ENCODE measurements at regions not wholly inside any gene's neighbourhood (a gene's known extent, or its start where the extent isn't known, plus 50 kb on each side); places are given as distances from the start of the nearest gene placed in this dataset.

GRCh38 chr21:28607545-28607944 lies 385.1 kb downstream of the LTN1 start:
- DNase-seq (ENCODE audit: insufficient read length, low spot score) (no peak), FAIRE-seq (no peak)
- TF ChIP-seq, protein P1, sequence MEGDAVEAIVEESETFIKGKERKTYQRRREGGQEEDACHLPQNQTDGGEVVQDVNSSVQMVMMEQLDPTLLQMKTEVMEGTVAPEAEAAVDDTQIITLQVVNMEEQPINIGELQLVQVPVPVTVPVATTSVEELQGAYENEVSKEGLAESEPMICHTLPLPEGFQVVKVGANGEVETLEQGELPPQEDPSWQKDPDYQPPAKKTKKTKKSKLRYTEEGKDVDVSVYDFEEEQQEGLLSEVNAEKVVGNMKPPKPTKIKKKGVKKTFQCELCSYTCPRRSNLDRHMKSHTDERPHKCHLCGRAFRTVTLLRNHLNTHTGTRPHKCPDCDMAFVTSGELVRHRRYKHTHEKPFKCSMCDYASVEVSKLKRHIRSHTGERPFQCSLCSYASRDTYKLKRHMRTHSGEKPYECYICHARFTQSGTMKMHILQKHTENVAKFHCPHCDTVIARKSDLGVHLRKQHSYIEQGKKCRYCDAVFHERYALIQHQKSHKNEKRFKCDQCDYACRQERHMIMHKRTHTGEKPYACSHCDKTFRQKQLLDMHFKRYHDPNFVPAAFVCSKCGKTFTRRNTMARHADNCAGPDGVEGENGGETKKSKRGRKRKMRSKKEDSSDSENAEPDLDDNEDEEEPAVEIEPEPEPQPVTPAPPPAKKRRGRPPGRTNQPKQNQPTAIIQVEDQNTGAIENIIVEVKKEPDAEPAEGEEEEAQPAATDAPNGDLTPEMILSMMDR (IDR thresholded peaks at IDR 0.05; ENCODE audit: insufficient read depth, missing control alignments), result no peak

GRCh38 chr21:28604946-28605537 lies 387.6 kb downstream of the LTN1 start:
- FAIRE-seq (no peak), DNase-seq (ENCODE audit: insufficient read length, low spot score) (no peak)
- TF ChIP-seq, protein P1 (IDR thresholded peaks at IDR 0.05; ENCODE audit: insufficient read depth, missing control alignments), result no peak

GRCh38 chr21:28602546-28602945 lies 390.1 kb downstream of the LTN1 start:
- no peak for FAIRE-seq
- TF ChIP-seq, protein P1 (IDR thresholded peaks at IDR 0.05; ENCODE audit: insufficient read depth, missing control alignments), result no peak
- DNase-seq (ENCODE audit: insufficient read length, low spot score), result no peak

DNA sequence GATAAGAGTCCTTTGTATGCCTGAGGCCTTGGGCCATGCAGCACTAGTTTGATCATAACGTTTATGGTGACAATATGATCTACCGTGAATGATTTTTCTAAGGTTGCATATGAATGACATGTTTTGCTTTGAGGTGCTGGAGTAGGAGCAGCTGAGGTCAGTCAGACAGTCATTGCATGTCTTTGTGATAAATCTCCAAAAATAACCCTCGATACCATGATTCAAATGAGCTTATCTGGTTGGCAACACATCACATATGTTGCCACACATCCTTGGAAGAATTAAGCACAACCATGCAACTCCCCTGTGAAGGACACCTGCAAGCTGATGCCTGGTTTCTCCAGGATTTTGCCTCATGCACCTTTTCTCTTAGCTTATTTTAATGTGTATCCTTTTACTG lies 394.5 kb downstream of the LTN1 start:
- TF ChIP-seq, protein P1 (IDR thresholded peaks at IDR 0.05; ENCODE audit: insufficient read depth, missing control alignments), result no peak
- DNase-seq (ENCODE audit: insufficient read length, low spot score), result no peak
- FAIRE-seq, result no peak

- DNase-seq (ENCODE audit: insufficient read length, low spot score), result no peak
- FAIRE-seq, result no peak
- TF ChIP-seq, protein P1 (IDR thresholded peaks at IDR 0.05; ENCODE audit: insufficient read depth, missing control alignments), result no peak
Measured at GRCh38 chr21:28592205-28592865, 400.3 kb downstream of the LTN1 start.

GRCh38 chr21:28590676-28591075 lies 402.0 kb downstream of the LTN1 start:
- no peak for FAIRE-seq
- TF ChIP-seq, protein P1 (IDR thresholded peaks at IDR 0.05; ENCODE audit: insufficient read depth, missing control alignments), result no peak
- DNase-seq (ENCODE audit: insufficient read length, low spot score), result no peak

GRCh38 chr21:28590026-28590425 lies 402.7 kb downstream of the LTN1 start:
- DNase-seq (ENCODE audit: insufficient read length, low spot score) (no peak), FAIRE-seq (no peak)
- TF ChIP-seq, protein P1 (IDR thresholded peaks at IDR 0.05; ENCODE audit: insufficient read depth, missing control alignments), result no peak

Data from D721Med (cell line).